Upper lobe of left lung (tissue), 4 donors: ENCODE measurements at regions not wholly inside any gene's neighbourhood (a gene's known extent, or its start where the extent isn't known, plus 50 kb on each side); places are given as distances from the start of the nearest gene placed in this dataset.

ENCODE experiments used
- CTCF ChIP-seq, 6 experiments: fragments of 450-650 bp in 4 of 6; fragments of 200-600 bp in 2 of 6; sonication (generic) in 2 of 6; IDR thresholded peaks; one replicate each; pipeline ENCODE4 v1.5.1; 2016 to 2019; ENCODE audit warnings: antibody characterized with exemption in 6 of 6
- EP300 ChIP-seq, 4 donors: sonication (generic); formaldehyde crosslinking; IDR thresholded peaks; one replicate each; pipeline ENCODE4 v1.5.1; 2017; ENCODE audit warnings: antibody characterized with exemption in 4 of 4, control low read depth in 2 of 4
- POLR2A ChIP-seq, 4 donors: fragments of 450-650 bp; IDR thresholded peaks; one replicate each; pipeline ENCODE4 v1.5.1; 2016 to 2017; ENCODE audit warnings: antibody characterized with exemption in 4 of 4, mild to moderate bottlenecking in 2 of 4

DNA sequence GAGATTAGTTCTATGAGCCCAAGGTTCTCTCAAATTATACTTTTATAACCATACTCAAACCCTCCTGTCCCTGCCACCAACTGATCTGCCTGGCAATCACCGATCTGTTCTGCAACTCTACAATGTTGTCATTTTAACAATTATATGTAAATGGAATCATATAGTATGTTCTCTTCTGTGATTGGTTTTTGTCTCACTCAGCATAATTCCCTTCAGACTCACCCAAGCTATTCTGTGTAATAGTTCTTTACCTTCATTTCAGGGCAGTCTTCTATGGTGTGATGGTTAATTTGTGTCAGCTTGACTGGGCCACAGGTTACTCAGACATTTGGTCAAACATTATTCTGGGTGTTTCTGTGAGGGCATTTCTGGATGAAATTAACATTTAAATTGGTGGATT is 181.9 kb upstream of the CXCL12 start:
- TF ChIP-seq POLR2A (IDR thresholded peaks at IDR 0.05) (no peak), CTCF (IDR thresholded peaks at IDR 0.05) (no peak), EP300 (IDR thresholded peaks at IDR 0.05) (no peak)
